IPS-15b (cell line): ENCODE measurements at regions not wholly inside any gene's neighbourhood (a gene's known extent, or its start where the extent isn't known, plus 50 kb on each side); places are given as distances from the start of the nearest gene placed in this dataset.

Experiments used
- H3K27me3 ChIP-seq: one replicate; pipeline ENCODE4 v1.6.1; 2013; ENCODE audit warnings: low read length; ENCODE audit not compliant: control insufficient read depth, insufficient read depth
- H3K36me3 ChIP-seq: one replicate; pipeline ENCODE4 v1.6.1; 2013; ENCODE audit warnings: low read length; ENCODE audit not compliant: control insufficient read depth, insufficient read depth
- H3K4me1 ChIP-seq: one replicate; pipeline ENCODE4 v1.6.1; 2013; ENCODE audit warnings: mild to moderate bottlenecking, low read length; ENCODE audit not compliant: control insufficient read depth, insufficient read depth
- H3K4me3 ChIP-seq: one replicate; pipeline ENCODE4 v1.5.1; 2013; ENCODE audit warnings: low read depth, low read length
- H3K9ac ChIP-seq: one replicate; pipeline ENCODE4 v1.6.1; 2013; ENCODE audit warnings: low read depth, mild to moderate bottlenecking, low read length
- H3K9me3 ChIP-seq: one replicate; pipeline ENCODE4 v1.6.1; 2013; ENCODE audit warnings: mild to moderate bottlenecking, low read length; ENCODE audit not compliant: control insufficient read depth, insufficient read depth

GRCh38 chr16:6988846-6989245 lies 343.8 kb upstream of the RBFOX1 start:
- H3K4me3 ChIP-seq: no peak overlapping the region
- no peak overlapping the region for H3K9ac ChIP-seq
- H3K4me1 ChIP-seq: peaks cover 4% of the 10 kb centered on the region
- H3K9me3 ChIP-seq: no peaks in the 10 kb centered on the region
- no peaks in the 10 kb centered on the region for H3K36me3 ChIP-seq
- no peaks in the 10 kb centered on the region for H3K27me3 ChIP-seq

- H3K4me1 ChIP-seq: no peaks in the 10 kb centered on the region
- H3K27me3 ChIP-seq: no peaks in the 10 kb centered on the region
- H3K36me3 ChIP-seq: no peaks in the 10 kb centered on the region
- no peak overlapping the region for H3K4me3 ChIP-seq
- no peak overlapping the region for H3K9ac ChIP-seq
- H3K9me3 ChIP-seq: no peaks in the 10 kb centered on the region
Measured at GRCh38 chr16:6977916-6978315, 354.7 kb upstream of the RBFOX1 start.

GRCh38 chr16:6977291-6977690 lies 355.4 kb upstream of the RBFOX1 start:
- no peak overlapping the region for H3K4me3 ChIP-seq
- no peaks in the 10 kb centered on the region for H3K36me3 ChIP-seq
- no peaks in the 10 kb centered on the region for H3K9me3 ChIP-seq
- H3K4me1 ChIP-seq: no peaks in the 10 kb centered on the region
- H3K27me3 ChIP-seq: no peaks in the 10 kb centered on the region
- no peak overlapping the region for H3K9ac ChIP-seq

- Histone ChIP-seq H3K36me3 (no peaks in the 10 kb centered on the region), H3K9me3 (no peaks in the 10 kb centered on the region), H3K9ac (no peak overlapping the region), H3K4me3 (no peak overlapping the region), H3K27me3 (peaks cover 1% of the 10 kb centered on the region), H3K4me1 (no peaks in the 10 kb centered on the region)
Measured at GRCh38 chr16:6976716-6977115, 355.9 kb upstream of the RBFOX1 start.

GRCh38 chr16:6970171-6970857 lies 362.3 kb upstream of the RBFOX1 start:
- Histone ChIP-seq H3K36me3 (no peaks in the 10 kb centered on the region), H3K4me1 (peaks cover 2% of the 10 kb centered on the region), H3K9me3 (no peaks in the 10 kb centered on the region), H3K4me3 (no peak overlapping the region), H3K27me3 (peaks cover 2% of the 10 kb centered on the region), H3K9ac (no peak overlapping the region)

- Histone ChIP-seq H3K4me1 (peaks cover 2% of the 10 kb centered on the region), H3K27me3 (peaks cover 2% of the 10 kb centered on the region), H3K9me3 (no peaks in the 10 kb centered on the region), H3K9ac (no peak overlapping the region), H3K36me3 (no peaks in the 10 kb centered on the region), H3K4me3 (no peak overlapping the region)
Measured at GRCh38 chr16:6969594-6969993, 363.1 kb upstream of the RBFOX1 start.

GRCh38 chr16:6967796-6968320 lies 364.8 kb upstream of the RBFOX1 start:
- peaks cover 2% of the 10 kb centered on the region for H3K27me3 ChIP-seq
- H3K36me3 ChIP-seq: no peaks in the 10 kb centered on the region
- H3K4me1 ChIP-seq: peaks cover 2% of the 10 kb centered on the region
- no peak overlapping the region for H3K4me3 ChIP-seq
- no peak overlapping the region for H3K9ac ChIP-seq
- no peaks in the 10 kb centered on the region for H3K9me3 ChIP-seq

GRCh38 chr16:6966925-6967324 lies 365.7 kb upstream of the RBFOX1 start:
- no peak overlapping the region for H3K4me3 ChIP-seq
- peaks cover 2% of the 10 kb centered on the region for H3K4me1 ChIP-seq
- H3K9me3 ChIP-seq: no peaks in the 10 kb centered on the region
- peaks cover 2% of the 10 kb centered on the region for H3K27me3 ChIP-seq
- no peaks in the 10 kb centered on the region for H3K36me3 ChIP-seq
- H3K9ac ChIP-seq: no peak overlapping the region

GRCh38 chr16:6964679-6965078 lies 368.0 kb upstream of the RBFOX1 start:
- Histone ChIP-seq H3K4me1 (peaks cover 2% of the 10 kb centered on the region), H3K27me3 (no peaks in the 10 kb centered on the region), H3K4me3 (no peak overlapping the region), H3K9ac (no peak overlapping the region), H3K9me3 (no peaks in the 10 kb centered on the region), H3K36me3 (no peaks in the 10 kb centered on the region)

GRCh38 chr16:6961704-6962103 lies 370.9 kb upstream of the RBFOX1 start:
- Histone ChIP-seq H3K27me3 (no peaks in the 10 kb centered on the region), H3K4me3 (no peak overlapping the region), H3K4me1 (no peaks in the 10 kb centered on the region), H3K36me3 (no peaks in the 10 kb centered on the region), H3K9ac (no peak overlapping the region), H3K9me3 (no peaks in the 10 kb centered on the region)

GRCh38 chr16:6958184-6958583 lies 374.5 kb upstream of the RBFOX1 start:
- H3K4me1 ChIP-seq: no peaks in the 10 kb centered on the region
- no peaks in the 10 kb centered on the region for H3K9me3 ChIP-seq
- H3K4me3 ChIP-seq: no peak overlapping the region
- no peaks in the 10 kb centered on the region for H3K27me3 ChIP-seq
- H3K9ac ChIP-seq: no peak overlapping the region
- H3K36me3 ChIP-seq: no peaks in the 10 kb centered on the region

- no peak overlapping the region for H3K9ac ChIP-seq
- H3K4me3 ChIP-seq: no peak overlapping the region
- H3K27me3 ChIP-seq: no peaks in the 10 kb centered on the region
- H3K36me3 ChIP-seq: no peaks in the 10 kb centered on the region
- H3K4me1 ChIP-seq: no peaks in the 10 kb centered on the region
- H3K9me3 ChIP-seq: no peaks in the 10 kb centered on the region
Measured at GRCh38 chr16:6957681-6958080, 375.0 kb upstream of the RBFOX1 start.
